AG04450 (cell line): ENCODE measurements at regions not wholly inside any gene's neighbourhood (a gene's known extent, or its start where the extent isn't known, plus 50 kb on each side); places are given as distances from the start of the nearest gene placed in this dataset.

Experiments
- CTCF ChIA-PET: fragments of 300-600, 350-600 bp; formaldehyde crosslinking; extraction: SDS; loops from one replicate; lab custom pipeline; 2022; ENCODE audit warnings: antibody characterized with exemption, inconsistent platforms; lab: Charles Lee
- POLR2A ChIA-PET: fragments of 350-600 bp; formaldehyde crosslinking; extraction: SDS; loops from one replicate; lab custom pipeline; 2021; ENCODE audit warnings: antibody characterized with exemption, inconsistent platforms; lab: Yijun Ruan, JAX
- DNase-seq: peaks from one replicate; pipeline ENCODE4 v3.0.0-alpha.2; 2011; ENCODE audit warnings: low read depth, low spot score
- H3K27ac ChIP-seq: one replicate; pipeline ENCODE4 v1.5.1; 2012; ENCODE audit warnings: low read depth, low read length, control low read depth
- H3K27me3 ChIP-seq: one replicate; pipeline ENCODE4 v1.6.0; 2012; ENCODE audit warnings: low read length; ENCODE audit not compliant: control insufficient read depth, insufficient read depth
- H3K4me3 ChIP-seq: 2 replicates; pipeline ENCODE4 v1.5.1; 2011; ENCODE audit warnings: mild to moderate bottlenecking, low read depth, low read length, control low read depth
- H3K9me3 ChIP-seq: 2 replicates; pipeline ENCODE4 v1.5.1; 2012; ENCODE audit warnings: low read length; ENCODE audit not compliant: control insufficient read depth, insufficient read depth
- CTCF ChIP-seq: IDR thresholded peaks from 2 replicates; pipeline ENCODE4 v1.5.1; 2011; ENCODE audit warnings: low read depth, low read length, control low read depth, inconsistent platforms

DNA sequence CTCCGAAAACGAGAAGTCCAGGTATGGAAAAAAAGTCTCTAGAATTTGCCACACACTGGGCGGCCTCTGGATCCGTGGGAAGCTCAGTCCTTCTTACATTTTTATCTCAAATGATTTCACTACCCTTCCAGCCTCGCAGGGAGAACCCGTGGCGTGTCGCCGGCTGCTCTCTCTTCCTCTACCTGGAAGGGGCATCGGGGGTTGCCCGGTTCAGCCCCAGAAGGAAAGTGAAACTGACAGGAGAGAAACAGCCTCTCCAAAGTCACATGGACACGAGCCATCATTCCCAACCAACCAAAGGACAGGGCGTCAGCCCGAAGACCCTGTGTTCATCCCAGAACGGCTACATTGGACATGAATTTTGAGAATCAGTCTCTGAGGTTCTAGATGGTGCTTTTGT lies 182.5 kb downstream of the ADSS2 start:
- no peak for TF ChIP-seq CTCF
- H3K27ac ChIP-seq = no peak overlapping the region
- H3K4me3 ChIP-seq = no peak overlapping the region
- ChIA-PET POLR2A (no interaction called here), CTCF (no interaction called here)
- H3K9me3 ChIP-seq = peaks cover 14% of the 10 kb centered on the region
- no peaks in the 10 kb centered on the region for H3K27me3 ChIP-seq
- DNase-seq = no peak

GRCh38 chr1:244271004-244271403 lies 180.7 kb downstream of the ADSS2 start:
- CTCF ChIA-PET = interaction anchor here (1.2 kb wide), 1 partner anchor 927 kb away, joined by 5 read pairs; no protein-coding TSS in a partner anchor
- DNase-seq = no peak

GRCh38 chr1:244271691-244272308 lies 179.9 kb downstream of the ADSS2 start:
- Histone ChIP-seq H3K9me3 (peaks cover 14% of the 10 kb centered on the region), H3K27ac (no peak overlapping the region), H3K27me3 (no peaks in the 10 kb centered on the region), H3K4me3 (no peak overlapping the region)
- ChIA-PET POLR2A (interaction anchor here (1.2 kb wide), 1 partner anchor 220 kb away, joined by 3 read pairs; the partner anchor contains the start of gene ZBTB18), CTCF (interaction anchor here (0.8 to 2.4 kb wide), 9 partner anchors 206 to 930 kb away, joined by 3 to 18 read pairs (median 7); partner anchors contain the start of gene ZBTB18)
- no peak for DNase-seq
- TF ChIP-seq CTCF = no peak

More at GRCh38 chr1:244271004-244271403, 180.7 kb downstream of the ADSS2 start:
- Histone ChIP-seq H3K27ac (no peak overlapping the region), H3K27me3 (no peaks in the 10 kb centered on the region), H3K4me3 (no peak overlapping the region), H3K9me3 (peaks cover 14% of the 10 kb centered on the region)
- POLR2A ChIA-PET = interaction anchor here (1.2 kb wide), 1 partner anchor 220 kb away, joined by 3 read pairs; the partner anchor contains the start of gene ZBTB18
- TF ChIP-seq CTCF = no peak

- H3K4me3 ChIP-seq = no peak overlapping the region
- CTCF ChIA-PET = interaction anchor here (0.6 to 2.4 kb wide), 42 partner anchors 11 to 987 kb away, joined by 3 to 18 read pairs (median 4); partner anchors contain the start of gene ZBTB18
- DNase-seq = peak; percentile 88
- TF ChIP-seq CTCF = peak; percentile 98
- H3K27me3 ChIP-seq = no peaks in the 10 kb centered on the region
- peaks cover 14% of the 10 kb centered on the region for H3K9me3 ChIP-seq
- POLR2A ChIA-PET = interaction anchor here (0.7 kb wide), 1 partner anchor 792 kb away, joined by 3 read pairs; no protein-coding TSS in a partner anchor
- no peak overlapping the region for H3K27ac ChIP-seq
These were observed 179.0 kb downstream of the ADSS2 start for GRCh38 chr1:244272471-244273261.
